Sigmoid colon (tissue), 6 donors: ENCODE measurements at regions not wholly inside any gene's neighbourhood (a gene's known extent, or its start where the extent isn't known, plus 50 kb on each side); places are given as distances from the start of the nearest gene placed in this dataset.

Experiments used
- DNase-seq: peaks from one replicate; pipeline ENCODE4 v3.0.0-alpha.2; 2019
- H3K27ac ChIP-seq, 4 donors: fragments of 200-600 bp; sonication (generic); one replicate each; pipeline ENCODE4 v1.5.1; 2016 to 2019; ENCODE audit warnings: mild to moderate bottlenecking in 1 of 4
- H3K27me3 ChIP-seq, 3 donors: fragments of 200-600 bp; sonication (generic); one replicate each; pipeline ENCODE4 v1.5.1; 2019; ENCODE audit warnings: mild to moderate bottlenecking in 1 of 3
- H3K36me3 ChIP-seq, 4 donors: fragments of 200-600 bp; sonication (generic); one replicate each; pipeline ENCODE4 v1.5.1; 2016 to 2019
- H3K4me1 ChIP-seq, 4 donors: fragments of 200-600 bp; sonication (generic); one replicate each; pipeline ENCODE4 v1.5.1; 2017 to 2019
- H3K4me3 ChIP-seq, 4 donors: fragments of 200-600 bp; sonication (generic); one replicate each; pipeline ENCODE4 v1.5.1; 2017 to 2019; ENCODE audit warnings: mild to moderate bottlenecking in 2 of 4, moderate library complexity in 1 of 4
- H3K9me3 ChIP-seq, 4 donors: fragments of 200-600 bp in 3 of 4; sonication (generic) in 3 of 4; one replicate each; pipeline versions ENCODE4 v1.5.1 to v1.6.1; 2013 to 2019
- EP300 ChIP-seq, 4 donors: sonication (generic); formaldehyde crosslinking; IDR thresholded peaks; one replicate each; pipeline ENCODE4 v1.6.1; 2017; ENCODE audit warnings: antibody characterized with exemption in 4 of 4
- POLR2A ChIP-seq, 2 donors: fragments of 450-650 bp; IDR thresholded peaks; one replicate each; pipeline ENCODE4 v1.6.1; 2016; ENCODE audit warnings: antibody characterized with exemption in 2 of 2, mild to moderate bottlenecking in 2 of 2, moderate library complexity in 2 of 2
- POLR2AphosphoS5 ChIP-seq, 4 donors: sonication (generic); formaldehyde crosslinking; IDR thresholded peaks; one replicate each; pipeline ENCODE4 v1.6.1; 2017; ENCODE audit warnings: antibody characterized with exemption in 4 of 4
- WGBS, 2 donors: extraction: QIAGEN DNeasy Blood & Tissue Kit; methylation state at CpG; one replicate each; pipeline ENCODE4 v1.1.7; 2013; 5-methylcytosine and 5-hydroxymethylcytosine counted together
- intact Hi-C: fragments of 100-400 bp; cut with DNase I; formaldehyde crosslinking; loops from one replicate; pipeline ENCODE4 v1.15.1; 2023
- TF ChIP-seq, protein P1 (sequence below), 4 experiments: fragments of 450-650 bp in 3 of 4; fragments of 200-600 bp in 1 of 4; IDR thresholded peaks; one replicate each; pipeline ENCODE4 v1.5.1; 2016 to 2019; ENCODE audit warnings: antibody characterized with exemption in 4 of 4, mild to moderate bottlenecking in 3 of 4, moderate library complexity in 2 of 4
- donor health status: healthy with polysubstance abuse.
- donor health status: healthy.

- no peak overlapping the region for H3K4me3 ChIP-seq
- H3K4me1 ChIP-seq = no peaks in the 10 kb centered on the region
- intact Hi-C loops = no loop called here
- no peak for DNase-seq
- TF ChIP-seq POLR2A (IDR thresholded peaks at IDR 0.05) = no peak
- no peak for TF ChIP-seq EP300 (IDR thresholded peaks at IDR 0.05)
- no peak for TF ChIP-seq POLR2AphosphoS5 (IDR thresholded peaks at IDR 0.05)
- TF ChIP-seq, protein P1, sequence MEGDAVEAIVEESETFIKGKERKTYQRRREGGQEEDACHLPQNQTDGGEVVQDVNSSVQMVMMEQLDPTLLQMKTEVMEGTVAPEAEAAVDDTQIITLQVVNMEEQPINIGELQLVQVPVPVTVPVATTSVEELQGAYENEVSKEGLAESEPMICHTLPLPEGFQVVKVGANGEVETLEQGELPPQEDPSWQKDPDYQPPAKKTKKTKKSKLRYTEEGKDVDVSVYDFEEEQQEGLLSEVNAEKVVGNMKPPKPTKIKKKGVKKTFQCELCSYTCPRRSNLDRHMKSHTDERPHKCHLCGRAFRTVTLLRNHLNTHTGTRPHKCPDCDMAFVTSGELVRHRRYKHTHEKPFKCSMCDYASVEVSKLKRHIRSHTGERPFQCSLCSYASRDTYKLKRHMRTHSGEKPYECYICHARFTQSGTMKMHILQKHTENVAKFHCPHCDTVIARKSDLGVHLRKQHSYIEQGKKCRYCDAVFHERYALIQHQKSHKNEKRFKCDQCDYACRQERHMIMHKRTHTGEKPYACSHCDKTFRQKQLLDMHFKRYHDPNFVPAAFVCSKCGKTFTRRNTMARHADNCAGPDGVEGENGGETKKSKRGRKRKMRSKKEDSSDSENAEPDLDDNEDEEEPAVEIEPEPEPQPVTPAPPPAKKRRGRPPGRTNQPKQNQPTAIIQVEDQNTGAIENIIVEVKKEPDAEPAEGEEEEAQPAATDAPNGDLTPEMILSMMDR (IDR thresholded peaks at IDR 0.05) = no peak
- H3K9me3 ChIP-seq = no peaks in the 10 kb centered on the region
- 80% methylated on average over 4 of the region's 4 CpGs for WGBS, 2 donors
- no peak overlapping the region for H3K27ac ChIP-seq
- no peaks in the 10 kb centered on the region for H3K36me3 ChIP-seq
- no peaks in the 10 kb centered on the region for H3K27me3 ChIP-seq
Measured at GRCh38 chr17:5861854-5862253, 208.3 kb upstream of the WSCD1 start.

GRCh38 chr17:5862395-5862794 lies 207.8 kb upstream of the WSCD1 start:
- no peak overlapping the region for H3K27ac ChIP-seq
- H3K27me3 ChIP-seq = no peaks in the 10 kb centered on the region
- H3K9me3 ChIP-seq = no peaks in the 10 kb centered on the region
- no peak for TF ChIP-seq POLR2AphosphoS5 (IDR thresholded peaks at IDR 0.05)
- no peak for TF ChIP-seq EP300 (IDR thresholded peaks at IDR 0.05)
- no peak for TF ChIP-seq POLR2A (IDR thresholded peaks at IDR 0.05)
- TF ChIP-seq, protein P1 (IDR thresholded peaks at IDR 0.05) = no peak
- H3K36me3 ChIP-seq = no peaks in the 10 kb centered on the region
- DNase-seq = no peak
- intact Hi-C loops = no loop called here
- no peak overlapping the region for H3K4me3 ChIP-seq
- H3K4me1 ChIP-seq = no peaks in the 10 kb centered on the region

GRCh38 chr17:5864741-5865657 lies 205.2 kb upstream of the WSCD1 start:
- H3K27me3 ChIP-seq = no peaks in the 10 kb centered on the region
- no peak overlapping the region for H3K27ac ChIP-seq
- 52 to 62% methylated on average over 9 of the region's 9 CpGs for WGBS, 2 donors
- TF ChIP-seq, protein P1 (IDR thresholded peaks at IDR 0.05) = no peak
- no peak for TF ChIP-seq POLR2AphosphoS5 (IDR thresholded peaks at IDR 0.05)
- no peak for TF ChIP-seq EP300 (IDR thresholded peaks at IDR 0.05)
- TF ChIP-seq POLR2A (IDR thresholded peaks at IDR 0.05) = no peak
- intact Hi-C loops = no loop called here
- no peaks in the 10 kb centered on the region for H3K9me3 ChIP-seq
- H3K36me3 ChIP-seq = no peaks in the 10 kb centered on the region
- no peak overlapping the region for H3K4me3 ChIP-seq
- H3K4me1 ChIP-seq = no peaks in the 10 kb centered on the region
- no peak for DNase-seq

- no peaks in the 10 kb centered on the region for H3K36me3 ChIP-seq
- no peak overlapping the region for H3K4me3 ChIP-seq
- TF ChIP-seq, protein P1 (IDR thresholded peaks at IDR 0.05) = no peak
- TF ChIP-seq POLR2AphosphoS5 (IDR thresholded peaks at IDR 0.05) (no peak), POLR2A (IDR thresholded peaks at IDR 0.05) (no peak), EP300 (IDR thresholded peaks at IDR 0.05) (no peak)
- WGBS, 2 donors = 56 to 60% methylated on average over 4 of the region's 4 CpGs
- no peak overlapping the region for H3K27ac ChIP-seq
- no peaks in the 10 kb centered on the region for H3K27me3 ChIP-seq
- no peaks in the 10 kb centered on the region for H3K4me1 ChIP-seq
- intact Hi-C loops = no loop called here
- DNase-seq = no peak
- no peaks in the 10 kb centered on the region for H3K9me3 ChIP-seq
Measured at GRCh38 chr17:5866978-5867377, 203.2 kb upstream of the WSCD1 start.
